LNCaP clone FGC (cell line): ENCODE measurements at regions not wholly inside any gene's neighbourhood (a gene's known extent, or its start where the extent isn't known, plus 50 kb on each side); places are given as distances from the start of the nearest gene placed in this dataset.

ENCODE experiments used
- DNase-seq: peaks from one replicate; pipeline ENCODE4 v3.0.0-alpha.2; 2011; ENCODE audit warnings: low read depth
- H3K4me3 ChIP-seq: 2 replicates; pipeline ENCODE4 v1.5.1; 2011; ENCODE audit warnings: mild to moderate bottlenecking, low read depth, low read length, control low read depth
- CTCF ChIP-seq: IDR thresholded peaks from 2 replicates; pipeline ENCODE4 v1.5.1; 2012; ENCODE audit warnings: mild to moderate bottlenecking; ENCODE audit not compliant: control insufficient read depth, insufficient read depth; ENCODE audit errors: extremely low read depth

GRCh38 chr2:236887953-236888793 is 197.5 kb upstream of the COPS8 start:
- TF ChIP-seq CTCF = no peak
- no peak for DNase-seq
- H3K4me3 ChIP-seq = no peak overlapping the region

GRCh38 chr2:236888794-236889780 is 196.6 kb upstream of the COPS8 start:
- no peak for TF ChIP-seq CTCF
- no peak overlapping the region for H3K4me3 ChIP-seq
- no peak for DNase-seq

- no peak for DNase-seq
- TF ChIP-seq CTCF = no peak
- H3K4me3 ChIP-seq = no peak overlapping the region
Observed at GRCh38 chr2:236889791-236890704, 195.6 kb upstream of the COPS8 start.

- DNase-seq = no peak
- no peak for TF ChIP-seq CTCF
- no peak overlapping the region for H3K4me3 ChIP-seq
Observed at GRCh38 chr2:236892721-236893120, 193.0 kb upstream of the COPS8 start.

GRCh38 chr2:236894791-236895190 is 190.9 kb upstream of the COPS8 start:
- no peak overlapping the region for H3K4me3 ChIP-seq
- no peak for TF ChIP-seq CTCF
- no peak for DNase-seq

GRCh38 chr2:236895497-236895896 is 190.2 kb upstream of the COPS8 start:
- no peak for DNase-seq
- TF ChIP-seq CTCF = no peak
- no peak overlapping the region for H3K4me3 ChIP-seq
